GM18861 (cell line): ENCODE measurements at regions not wholly inside any gene's neighbourhood (a gene's known extent, or its start where the extent isn't known, plus 50 kb on each side); places are given as distances from the start of the nearest gene placed in this dataset.
A peak's percentile ranks its signal among the peaks of the same experiment; 100 is the strongest.
"Not testable (repeated sequence)": the region's sequence is repeated elsewhere in the genome, so short reads cannot be mapped to it uniquely, and the experiment has no call there.

ENCODE experiments used
- ATAC-seq: cut with Tn5 transposase; IDR thresholded peaks from one replicate; pipeline ENCODE4 v1.9.1; 2021; ENCODE audit not compliant: unreplicated experiment

GRCh38 chr1:121001090-121001726, 111.6 kb downstream of the PPIAL4A start:
- ATAC-seq: not testable (repeated sequence)

DNA sequence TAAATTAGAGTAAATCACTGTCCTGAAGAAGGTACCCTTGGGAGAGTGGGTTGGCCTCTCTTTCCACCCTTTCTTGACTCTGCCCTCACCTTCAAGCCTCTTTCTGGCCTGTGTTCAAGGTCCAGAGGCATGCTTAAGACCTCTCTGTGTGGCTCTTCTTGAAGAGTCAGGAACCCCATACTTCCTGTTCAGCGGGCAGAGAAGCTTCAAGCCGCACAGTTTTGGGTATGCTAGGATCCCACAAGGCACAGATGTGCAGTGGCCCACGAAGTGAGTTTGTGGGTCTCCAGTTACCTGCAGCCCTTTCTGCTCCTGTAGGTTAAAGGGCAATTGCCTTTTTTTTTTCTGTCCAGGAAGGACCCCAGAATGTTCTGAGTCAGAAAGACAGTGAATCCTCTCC, 113.7 kb downstream of the PPIAL4A start:
- not testable (repeated sequence) for ATAC-seq

DNA sequence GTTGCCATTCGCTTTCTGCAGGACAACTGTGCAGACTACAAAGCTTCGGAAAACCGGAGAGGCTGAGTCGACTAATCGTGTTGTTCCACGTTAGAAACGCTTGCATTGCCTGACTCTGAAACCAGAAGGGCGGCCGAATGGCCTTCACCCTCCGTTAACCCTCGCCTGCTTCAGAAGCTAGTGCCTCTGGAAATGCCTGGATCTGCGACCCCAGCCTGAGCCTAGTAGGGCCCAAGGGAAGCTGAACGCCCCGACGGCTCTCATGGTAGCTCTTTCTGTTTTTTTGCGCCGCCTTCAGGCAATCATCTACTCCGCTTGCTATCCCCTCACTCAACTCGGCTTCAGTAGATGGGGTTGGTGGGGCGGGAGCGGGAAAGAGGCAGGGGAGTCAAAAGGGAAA, 117.3 kb downstream of the PPIAL4A start:
- ATAC-seq: not testable (repeated sequence)

DNA sequence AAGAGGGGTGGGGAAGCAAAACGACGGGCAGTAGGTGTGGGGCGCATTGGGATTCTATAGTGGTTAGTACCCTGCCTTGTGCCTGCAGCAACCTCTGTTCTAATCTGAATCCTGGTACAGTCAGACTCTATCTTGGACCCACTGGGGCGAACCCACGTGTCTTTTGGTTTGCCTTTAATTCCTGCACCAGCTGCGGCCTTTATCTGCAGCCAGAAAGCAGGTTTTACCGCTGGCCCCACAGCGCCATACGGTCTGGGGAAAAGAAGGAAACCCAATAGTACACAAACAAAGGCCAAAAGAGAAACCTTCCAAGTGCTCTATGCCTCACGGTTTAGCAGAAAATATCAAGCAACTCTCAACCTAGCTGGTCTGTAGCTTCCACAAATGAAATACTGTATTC, 118.2 kb downstream of the PPIAL4A start:
- not testable (repeated sequence) for ATAC-seq

DNA sequence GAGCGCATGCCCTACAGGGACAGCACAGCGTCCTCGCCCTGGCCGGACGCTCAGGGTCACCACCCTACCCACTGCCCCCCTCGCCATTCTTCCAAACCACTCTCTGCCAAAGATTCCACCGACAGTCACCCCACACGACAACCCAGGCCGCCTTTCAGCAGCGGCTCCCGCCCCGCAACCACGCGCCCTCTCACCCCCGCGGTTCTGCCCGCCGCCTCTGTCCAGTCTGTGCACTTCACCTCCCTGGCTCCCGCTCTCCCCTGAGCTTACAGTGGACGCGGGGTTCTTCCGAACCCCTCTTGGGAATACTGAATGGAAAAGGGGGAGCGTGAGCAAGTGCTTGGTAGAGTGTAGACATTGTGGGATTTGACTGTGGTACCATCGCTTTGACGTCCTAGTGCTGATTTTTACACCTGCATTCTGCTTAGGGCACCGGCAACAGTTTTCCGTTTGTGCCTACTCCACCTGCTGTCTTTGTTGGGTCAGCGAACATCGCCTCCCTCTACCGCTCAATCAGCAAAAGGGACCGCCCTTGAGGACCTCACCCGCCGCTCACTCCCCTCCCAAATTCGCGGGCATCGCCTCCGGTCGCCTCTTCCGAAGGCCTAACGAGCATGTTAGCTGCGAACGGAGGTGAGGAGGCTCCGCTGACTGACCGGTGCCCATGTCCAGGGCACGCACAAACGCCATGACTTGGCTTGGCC, 119.1 kb downstream of the PPIAL4A start:
- not testable (repeated sequence) for ATAC-seq

DNA sequence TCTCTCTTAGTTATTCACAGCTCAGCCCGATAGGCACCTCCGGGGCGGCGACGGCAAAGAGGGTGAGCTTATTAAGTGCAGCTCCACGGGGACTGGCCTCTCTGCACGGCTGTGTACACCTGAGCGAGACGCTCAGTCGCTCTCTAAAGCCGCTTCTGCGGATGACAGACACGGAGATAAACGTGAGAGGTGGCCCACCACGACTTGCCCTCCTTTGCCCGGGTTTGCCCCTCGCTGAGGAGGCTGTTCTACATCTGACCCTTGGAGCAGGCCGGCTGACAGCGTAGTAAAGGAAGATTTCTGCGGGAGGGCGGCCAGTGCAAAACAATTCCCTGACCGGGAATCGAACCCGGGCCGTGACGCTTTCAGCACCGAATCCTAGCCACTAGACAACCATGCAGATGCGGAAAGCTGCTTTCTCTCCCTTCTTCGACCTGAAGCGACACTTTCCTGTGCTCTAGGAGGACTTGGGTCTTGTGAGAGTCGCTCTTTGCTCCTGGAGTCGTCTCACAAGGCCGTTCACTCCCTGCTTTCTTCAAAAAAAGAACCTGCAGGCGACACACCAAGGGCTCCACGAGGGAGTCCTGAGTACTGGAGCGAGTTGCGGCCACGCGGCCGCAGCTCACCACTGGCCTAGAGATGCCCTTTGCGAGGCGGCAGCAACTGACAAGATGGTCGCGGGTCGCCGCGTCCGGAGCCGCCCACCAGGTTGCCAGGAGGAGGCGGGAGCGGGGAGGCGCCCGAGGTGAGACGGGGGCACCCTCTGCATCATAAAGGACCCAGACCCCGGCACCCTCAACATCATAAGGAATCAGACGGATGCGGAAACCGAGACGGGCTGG, 119.9 kb downstream of the PPIAL4A start:
- ATAC-seq: not testable (repeated sequence)

GRCh38 chr1:121010141-121010540, 120.6 kb downstream of the PPIAL4A start:
- ATAC-seq: not testable (repeated sequence)

GRCh38 chr1:121013181-121013580, 123.6 kb downstream of the PPIAL4A start:
- not testable (repeated sequence) for ATAC-seq

- peak; percentile 57 for ATAC-seq
These were observed 126.8 kb downstream of the PPIAL4A start for GRCh38 chr1:121016182-121017028.

GRCh38 chr1:121019715-121020349, 130.3 kb downstream of the PPIAL4A start:
- ATAC-seq: not testable (repeated sequence)

GRCh38 chr1:121020350-121021236, 131.0 kb downstream of the PPIAL4A start:
- not testable (repeated sequence) for ATAC-seq

DNA sequence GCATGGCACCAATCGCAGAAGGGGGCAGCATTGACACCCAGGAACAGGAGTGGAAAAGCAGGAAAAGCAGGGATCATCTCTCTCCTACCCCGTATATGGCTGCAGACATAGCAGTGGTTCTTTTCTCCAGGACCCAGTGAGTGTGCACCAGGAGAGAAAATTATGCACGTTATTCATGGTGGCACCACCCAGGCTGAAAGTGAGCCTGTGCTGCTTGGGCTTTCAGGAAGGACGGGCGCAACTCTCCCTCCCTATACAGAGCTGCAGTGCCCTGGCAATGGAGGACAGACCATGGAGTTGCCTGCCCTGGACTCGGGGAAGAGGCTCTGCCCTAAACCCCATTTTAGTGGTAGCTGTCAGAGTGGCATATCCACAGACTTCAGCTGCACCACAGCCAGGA, 132.1 kb downstream of the PPIAL4A start:
- ATAC-seq: not testable (repeated sequence)

- ATAC-seq: not testable (repeated sequence)
These were observed 143.4 kb downstream of the PPIAL4A start for GRCh38 chr1:121032878-121033494.

DNA sequence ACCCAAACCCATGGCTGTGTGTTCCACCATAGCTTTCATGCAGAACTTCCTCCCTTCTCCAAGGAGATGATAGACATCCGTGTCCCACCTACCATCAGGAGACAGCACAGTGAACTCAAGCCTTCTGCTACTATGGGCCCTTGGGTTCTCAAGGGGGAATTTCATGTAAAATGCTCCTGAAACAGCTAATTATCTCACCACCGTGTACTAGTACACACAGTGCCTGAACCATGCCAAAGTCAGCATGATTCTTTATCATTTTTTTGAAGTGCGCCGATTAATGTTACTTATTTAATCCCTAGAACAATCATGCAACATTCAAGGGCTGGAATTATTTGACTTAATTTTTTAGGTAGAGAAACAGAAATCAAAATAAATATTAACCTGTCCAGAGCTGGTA, 147.2 kb downstream of the PPIAL4A start:
- not testable (repeated sequence) for ATAC-seq

- not testable (repeated sequence) for ATAC-seq
These were observed 143.2 kb downstream of the FAM72B start for GRCh38 chr1:121040974-121041373.

- not testable (repeated sequence) for ATAC-seq
These were observed 142.6 kb downstream of the FAM72B start for GRCh38 chr1:121041497-121041896.

DNA sequence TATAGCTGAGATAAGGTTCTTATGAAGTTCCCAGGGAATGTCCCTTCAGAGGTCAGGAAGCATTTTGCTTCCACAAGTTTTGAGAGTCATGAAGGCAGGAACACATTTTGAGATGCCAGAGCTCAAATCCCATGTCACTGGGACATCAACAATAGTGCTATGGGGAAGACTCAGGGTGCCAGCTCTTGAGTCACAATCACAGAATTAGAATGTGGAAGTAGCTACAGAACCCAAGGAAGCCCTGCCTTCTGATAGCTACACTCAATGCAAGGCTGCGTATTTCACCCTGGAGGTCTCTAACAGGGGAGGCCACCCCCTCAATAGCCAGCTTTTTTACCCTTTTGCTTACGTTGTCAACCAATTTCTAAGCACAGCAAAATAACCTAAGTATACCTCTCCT, 141.3 kb downstream of the FAM72B start:
- not testable (repeated sequence) for ATAC-seq

GRCh38 chr1:121048293-121048752, 135.8 kb downstream of the FAM72B start:
- ATAC-seq: not testable (repeated sequence)
